NOMO-1 (cell line): ENCODE measurements at regions not wholly inside any gene's neighbourhood (a gene's known extent, or its start where the extent isn't known, plus 50 kb on each side); places are given as distances from the start of the nearest gene placed in this dataset.
"Not testable (repeated sequence)": the region's sequence is repeated elsewhere in the genome, so short reads cannot be mapped to it uniquely, and the experiment has no call there.

Source experiments
- DNase-seq, 2 experiments: peaks; one replicate each; lab custom pipeline; 2025; ENCODE audit not compliant: unreplicated experiment in 2 of 2; lab: John Stamatoyannopoulos, UW

GRCh38 chr17:74123866-74124444 lies 79.5 kb upstream of the RPL38 start:
- no peak for DNase-seq

GRCh38 chr17:74125156-74125555 lies 78.3 kb upstream of the RPL38 start:
- no peak for DNase-seq

DNA sequence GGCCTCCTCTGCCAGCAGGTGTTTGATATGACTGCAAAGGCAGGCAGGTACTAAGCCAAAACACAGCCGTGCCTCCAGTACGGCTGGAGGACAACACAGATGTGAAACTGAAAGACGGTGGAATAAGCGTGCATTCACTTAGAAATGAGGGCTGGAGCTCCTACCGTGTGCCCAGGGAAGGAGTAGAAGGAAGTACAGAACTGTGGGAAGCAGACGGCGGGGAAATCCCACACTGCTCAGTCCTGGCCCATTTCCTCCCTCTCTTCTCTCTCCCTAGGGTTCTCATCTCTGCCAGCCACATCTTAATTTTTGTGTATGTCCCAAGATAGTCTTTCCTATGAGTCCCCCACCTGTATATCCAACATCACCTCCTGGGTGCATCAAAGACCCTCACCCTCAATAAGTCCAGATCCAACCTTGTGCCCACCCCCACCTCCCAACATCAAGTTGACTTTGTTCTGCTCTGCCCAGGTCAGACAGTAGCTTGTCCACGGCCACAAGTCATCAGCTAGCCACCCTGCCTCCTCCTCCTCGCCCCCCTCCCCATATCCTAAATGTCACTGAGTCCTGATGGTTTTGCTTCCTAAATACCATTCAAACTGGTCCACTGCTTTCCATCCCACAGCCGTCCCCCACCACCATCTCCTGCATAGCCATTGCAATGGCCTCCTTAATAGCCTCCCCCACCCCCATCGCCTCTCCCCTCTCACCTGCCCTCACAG lies 77.1 kb upstream of the RPL38 start:
- no peak for DNase-seq

DNA sequence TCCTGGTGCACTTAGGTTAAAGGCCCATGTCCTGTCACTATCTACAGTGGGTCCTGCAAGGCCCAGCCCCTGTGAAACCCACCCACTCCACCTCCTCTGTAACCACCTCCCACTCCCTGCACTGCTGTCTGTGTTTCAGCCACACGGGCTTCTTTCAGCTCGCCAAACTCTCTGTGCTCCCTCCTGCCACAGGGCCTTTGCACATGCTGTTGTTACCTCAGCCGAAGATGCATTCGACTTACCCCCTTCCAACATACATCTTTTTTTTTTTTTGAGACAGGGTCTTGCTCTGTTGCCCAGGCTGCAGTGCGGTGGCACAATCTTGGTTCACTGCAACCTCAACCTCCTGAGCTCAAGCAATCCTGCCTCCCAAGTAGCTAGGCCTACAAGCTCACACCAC lies 76.5 kb upstream of the RPL38 start:
- no peak for DNase-seq

DNA sequence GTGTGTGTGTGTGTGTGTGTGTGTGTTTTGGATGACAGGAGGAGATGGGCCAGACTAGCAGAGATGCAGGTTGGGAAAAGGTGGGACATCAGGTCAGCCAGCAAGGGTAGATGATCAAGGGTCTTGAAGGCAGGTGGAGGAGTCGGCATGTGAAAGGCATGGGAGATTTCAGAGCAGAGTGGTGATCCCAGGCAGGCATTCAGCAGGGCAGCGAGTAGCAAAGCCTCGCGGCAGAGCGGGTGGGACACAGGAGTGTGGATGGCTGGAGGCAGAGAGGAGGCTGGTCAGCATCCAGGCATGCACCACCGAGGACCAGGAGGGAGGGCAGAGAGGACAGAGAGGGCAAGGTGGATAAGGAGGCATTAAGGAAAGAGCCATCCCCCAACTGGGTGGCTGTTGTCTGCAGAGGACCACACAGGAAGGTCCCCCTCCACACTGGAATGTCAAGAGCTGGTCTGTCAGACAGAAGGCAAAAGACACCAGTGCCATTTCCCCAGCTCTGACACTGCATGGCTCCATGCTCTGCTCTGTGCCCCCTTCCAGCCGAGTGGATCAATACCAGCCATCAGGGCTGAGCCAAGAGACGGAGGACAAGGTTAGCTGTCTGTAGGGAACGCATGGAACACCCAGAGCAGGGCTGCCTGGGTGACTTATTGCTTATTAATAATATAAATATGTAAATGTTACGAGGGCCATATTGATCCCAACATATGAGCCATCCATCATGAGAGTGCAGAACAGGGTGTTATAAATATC lies 74.8 kb upstream of the RPL38 start:
- DNase-seq: no peak

- not testable (repeated sequence) for DNase-seq
These were observed 73.7 kb upstream of the RPL38 start for GRCh38 chr17:74129800-74130199.

DNA sequence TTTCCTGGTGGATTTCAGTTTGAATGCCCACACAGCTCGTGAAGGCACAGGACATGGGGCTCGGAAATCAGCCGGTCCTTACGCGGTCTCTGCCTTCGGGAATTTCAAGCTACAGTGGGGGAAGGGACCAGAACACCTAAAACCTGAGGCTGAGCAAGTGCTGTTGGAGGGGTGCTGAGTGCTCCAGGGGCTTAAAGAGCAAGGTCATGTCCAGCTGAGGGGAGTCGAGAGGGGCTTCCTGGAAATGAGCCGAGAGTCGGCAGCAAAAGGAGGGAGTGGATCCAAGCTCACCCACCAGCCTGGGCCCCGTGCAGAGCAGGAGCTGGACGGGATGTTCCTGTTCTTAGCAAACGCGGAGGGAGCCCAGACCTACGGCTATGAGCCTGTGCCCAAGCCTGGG lies 73.2 kb upstream of the RPL38 start:
- no peak for DNase-seq

GRCh38 chr17:74130841-74131240 lies 72.6 kb upstream of the RPL38 start:
- DNase-seq: no peak

DNA sequence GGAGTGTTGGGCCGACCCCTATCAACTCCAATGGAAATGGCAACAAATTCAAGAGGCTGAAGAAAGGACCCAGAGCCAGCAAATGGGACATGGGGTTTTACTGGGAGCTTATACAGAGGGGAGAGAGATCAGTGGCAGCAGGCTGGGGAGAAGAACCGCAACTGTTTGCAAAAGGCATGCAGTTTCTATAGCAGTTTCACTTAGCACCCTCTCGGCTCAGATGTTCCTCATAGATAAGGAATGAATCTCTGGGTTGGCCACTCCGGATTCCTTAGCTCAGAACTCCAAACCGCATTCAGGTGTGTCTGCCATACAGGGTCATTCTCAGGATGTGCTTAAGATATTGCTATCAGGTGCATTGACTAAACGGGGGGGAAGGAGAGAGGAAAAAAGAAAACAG lies 71.1 kb upstream of the RPL38 start:
- DNase-seq: no peak

GRCh38 chr17:74133740-74134139 lies 69.7 kb upstream of the RPL38 start:
- DNase-seq: no peak

- DNase-seq: not testable (repeated sequence)
These were observed 69.2 kb upstream of the RPL38 start for GRCh38 chr17:74134234-74134633.

DNA sequence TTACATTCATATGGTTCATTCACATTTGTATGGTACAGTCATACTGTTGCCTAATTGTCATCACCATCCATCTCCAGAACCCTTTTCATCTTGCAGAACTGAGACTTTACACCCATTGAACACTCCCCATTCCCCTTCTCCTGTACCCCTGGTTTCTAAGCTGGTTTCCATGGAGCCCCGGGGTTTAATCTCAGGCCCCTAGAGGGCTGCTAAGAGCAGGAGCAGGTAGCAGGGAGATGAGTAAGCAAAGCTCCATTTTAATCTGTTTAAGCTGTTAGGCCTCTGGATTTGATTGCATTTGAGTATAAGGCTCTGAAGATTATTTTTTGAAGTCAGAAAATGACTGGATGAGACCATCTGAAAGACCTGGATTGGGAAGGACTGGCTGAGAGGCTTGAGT lies 68.5 kb upstream of the RPL38 start:
- DNase-seq: no peak

DNA sequence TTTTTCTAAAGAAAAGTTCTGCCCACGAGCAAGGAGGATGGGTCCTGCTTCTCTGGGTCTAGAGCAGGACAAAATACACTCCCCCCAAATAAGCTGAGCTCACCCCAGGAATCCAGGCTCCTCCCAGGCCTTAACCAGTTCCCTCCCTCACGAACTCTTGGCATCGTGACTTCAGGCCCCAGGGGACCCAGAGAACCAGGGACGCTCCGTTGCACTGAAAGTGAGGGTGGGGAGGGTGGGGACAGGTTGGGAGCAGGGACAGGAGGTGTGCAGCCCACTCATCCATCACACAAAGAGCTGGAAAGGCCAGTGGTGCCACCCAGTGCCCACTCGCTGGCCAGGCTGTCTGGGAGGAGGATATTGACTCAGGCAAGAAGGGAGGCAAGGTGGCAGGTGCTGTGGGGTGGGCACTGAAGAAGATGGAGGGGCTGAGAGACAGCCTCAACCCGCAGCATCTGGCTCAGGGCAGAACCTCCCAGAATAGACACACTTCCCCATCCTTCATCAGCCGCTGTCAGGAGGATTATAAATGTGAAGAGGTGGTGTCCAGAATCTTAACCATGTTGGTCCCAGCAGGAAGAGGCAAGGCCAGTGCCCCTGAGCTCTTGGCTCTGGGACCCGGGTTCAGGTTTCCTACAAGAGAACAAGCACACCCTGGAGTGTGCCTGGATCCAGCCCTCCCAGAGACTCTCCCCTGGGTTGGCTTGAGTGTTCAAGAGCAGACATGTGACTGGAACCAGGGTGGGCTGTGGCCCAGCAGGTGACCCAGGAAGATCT lies 67.9 kb upstream of the RPL38 start:
- no peak for DNase-seq

GRCh38 chr17:74137416-74137815 lies 66.1 kb upstream of the RPL38 start:
- no peak for DNase-seq

DNA sequence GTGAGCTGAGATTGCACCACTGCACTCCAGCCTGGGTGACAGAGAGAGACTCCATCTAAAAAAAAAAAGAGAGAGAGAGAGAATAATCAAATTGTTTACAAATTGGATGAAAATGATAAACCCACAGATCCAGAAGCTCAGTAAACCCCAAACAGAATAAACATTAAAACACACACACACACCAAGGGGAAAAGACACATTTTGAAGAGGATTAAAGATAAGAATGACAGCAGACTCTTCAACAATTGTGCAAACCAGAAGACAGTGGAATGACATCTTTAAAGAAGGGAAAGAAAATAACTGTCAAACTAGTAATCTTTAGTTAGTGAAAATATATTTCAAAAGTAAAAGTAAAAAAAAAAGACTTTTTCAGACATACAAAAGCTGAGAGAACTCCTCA lies 64.4 kb upstream of the RPL38 start:
- no peak for DNase-seq

DNA sequence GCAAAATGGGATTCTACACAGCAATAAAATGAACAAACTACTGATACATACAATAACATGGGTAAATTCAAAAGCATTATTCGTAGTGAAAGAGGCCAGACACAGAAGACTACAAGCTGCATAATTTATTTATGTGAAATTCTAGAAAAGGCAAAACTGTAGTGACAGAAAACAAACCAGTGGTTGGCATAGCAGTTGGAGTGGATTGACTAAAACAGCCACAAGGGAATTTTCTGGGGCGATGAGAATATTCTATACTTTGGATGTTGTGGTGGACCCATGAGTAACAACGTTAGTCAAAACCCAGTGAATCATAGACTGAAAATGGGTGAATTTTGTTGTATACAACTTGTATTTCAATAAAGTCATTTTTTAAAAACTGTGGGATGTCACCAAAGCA lies 63.2 kb upstream of the RPL38 start:
- no peak for DNase-seq

- DNase-seq: no peak
These were observed 61.9 kb upstream of the RPL38 start for GRCh38 chr17:74141612-74142011.

DNA sequence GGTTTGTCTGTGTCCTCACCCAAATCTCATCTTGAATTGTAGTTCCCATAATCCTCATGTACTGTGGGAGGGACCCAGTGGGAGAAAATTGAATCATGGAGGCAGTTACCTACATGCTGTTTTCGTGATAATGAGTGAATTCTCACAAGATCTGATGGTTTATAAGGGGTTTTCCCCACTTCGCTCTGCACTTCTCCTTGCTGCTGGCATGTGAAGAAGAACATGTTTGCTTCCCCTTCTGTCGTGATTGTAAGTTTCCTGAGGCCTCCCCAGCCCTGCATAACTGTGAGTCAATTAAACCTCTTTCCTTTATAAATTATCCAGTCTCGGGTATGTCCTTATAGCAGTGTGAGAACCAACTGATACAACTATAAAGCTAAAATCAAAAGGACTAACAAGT lies 60.2 kb upstream of the RPL38 start:
- not testable (repeated sequence) for DNase-seq

- DNase-seq: no peak
These were observed 57.7 kb upstream of the RPL38 start for GRCh38 chr17:74145756-74146155.

- DNase-seq: no peak
These were observed 57.3 kb upstream of the RPL38 start for GRCh38 chr17:74146196-74146595.
